Activated naive CD8-positive, alpha-beta T cell treated with anti-CD3 and anti-CD28 coated beads, Interleukin-2, amount 50 U/mL, for 24 hours (primary cell): ENCODE measurements at regions not wholly inside any gene's neighbourhood (a gene's known extent, or its start where the extent isn't known, plus 50 kb on each side); places are given as distances from the start of the nearest gene placed in this dataset.

Source experiments
- ATAC-seq: fragments of 150-1000 bp; cut with Tn5 transposase; one replicate; pipeline ENCODE4 v1.10.0; 2021
- DNase-seq: peaks from one replicate; pipeline ENCODE4 v3.0.0; 2021
- H3K27ac Mint-ChIP-seq: one replicate; pipeline ENCODE4 v1.8.0; 2021; ENCODE audit warnings: mild to moderate bottlenecking, mixed read lengths
- H3K27me3 Mint-ChIP-seq: one replicate; pipeline ENCODE4 v1.8.0; 2021; ENCODE audit warnings: mixed read lengths
- H3K36me3 Mint-ChIP-seq: one replicate; pipeline ENCODE4 v1.8.0; 2021; ENCODE audit warnings: low read depth, mixed read lengths
- H3K4me1 Mint-ChIP-seq: one replicate; pipeline ENCODE4 v1.8.0; 2021; ENCODE audit warnings: mixed read lengths
- H3K4me3 Mint-ChIP-seq: one replicate; pipeline ENCODE4 v1.8.0; 2021; ENCODE audit warnings: mild to moderate bottlenecking, moderate library complexity, mixed read lengths
- H3K9me3 Mint-ChIP-seq: one replicate; pipeline ENCODE4 v1.8.0; 2021; ENCODE audit warnings: mixed read lengths

GRCh38 chr15:66844041-66844746 is 142.2 kb downstream of the SMAD6 start:
- ATAC-seq: no peak
- no peaks in the 10 kb centered on the region for H3K36me3 Mint-ChIP-seq
- H3K27me3 Mint-ChIP-seq: peaks cover 42% of the 10 kb centered on the region
- H3K27ac Mint-ChIP-seq: no peak overlapping the region
- H3K9me3 Mint-ChIP-seq: no peaks in the 10 kb centered on the region
- peaks cover 5% of the 10 kb centered on the region for H3K4me1 Mint-ChIP-seq
- no peak overlapping the region for H3K4me3 Mint-ChIP-seq
- DNase-seq: no peak

GRCh38 chr15:66844747-66845145 is 142.7 kb downstream of the SMAD6 start:
- no peak for DNase-seq
- ATAC-seq: no peak
- Mint-ChIP-seq H3K4me3 (no peak overlapping the region), H3K4me1 (peaks cover 5% of the 10 kb centered on the region), H3K27ac (no peak overlapping the region), H3K36me3 (no peaks in the 10 kb centered on the region), H3K9me3 (no peaks in the 10 kb centered on the region), H3K27me3 (peaks cover 42% of the 10 kb centered on the region)

GRCh38 chr15:66845266-66845785 is 143.3 kb downstream of the SMAD6 start:
- H3K9me3 Mint-ChIP-seq: no peaks in the 10 kb centered on the region
- no peaks in the 10 kb centered on the region for H3K36me3 Mint-ChIP-seq
- H3K4me1 Mint-ChIP-seq: peaks cover 5% of the 10 kb centered on the region
- no peak overlapping the region for H3K27ac Mint-ChIP-seq
- ATAC-seq: no peak
- H3K27me3 Mint-ChIP-seq: peaks cover 42% of the 10 kb centered on the region
- DNase-seq: no peak
- no peak overlapping the region for H3K4me3 Mint-ChIP-seq

GRCh38 chr15:66846031-66846430 is 144.0 kb downstream of the SMAD6 start:
- peaks cover 6% of the 10 kb centered on the region for H3K4me1 Mint-ChIP-seq
- H3K27me3 Mint-ChIP-seq: peaks cover 38% of the 10 kb centered on the region
- no peak for ATAC-seq
- H3K9me3 Mint-ChIP-seq: no peaks in the 10 kb centered on the region
- H3K36me3 Mint-ChIP-seq: no peaks in the 10 kb centered on the region
- H3K4me3 Mint-ChIP-seq: no peak overlapping the region
- H3K27ac Mint-ChIP-seq: no peak overlapping the region
- DNase-seq: no peak

GRCh38 chr15:66846811-66847210 is 144.8 kb downstream of the SMAD6 start:
- H3K27me3 Mint-ChIP-seq: peaks cover 30% of the 10 kb centered on the region
- peaks cover 7% of the 10 kb centered on the region for H3K4me1 Mint-ChIP-seq
- H3K36me3 Mint-ChIP-seq: no peaks in the 10 kb centered on the region
- no peak overlapping the region for H3K27ac Mint-ChIP-seq
- no peak overlapping the region for H3K4me3 Mint-ChIP-seq
- DNase-seq (no peak), ATAC-seq (no peak)
- H3K9me3 Mint-ChIP-seq: no peaks in the 10 kb centered on the region

GRCh38 chr15:66847565-66847991 is 145.5 kb downstream of the SMAD6 start:
- no peak overlapping the region for H3K4me3 Mint-ChIP-seq
- H3K36me3 Mint-ChIP-seq: no peaks in the 10 kb centered on the region
- no peak overlapping the region for H3K27ac Mint-ChIP-seq
- ATAC-seq (no peak), DNase-seq (no peak)
- peaks cover 5% of the 10 kb centered on the region for H3K4me1 Mint-ChIP-seq
- no peaks in the 10 kb centered on the region for H3K9me3 Mint-ChIP-seq
- H3K27me3 Mint-ChIP-seq: peaks cover 27% of the 10 kb centered on the region

- no peak for ATAC-seq
- Mint-ChIP-seq H3K9me3 (no peaks in the 10 kb centered on the region), H3K27me3 (peaks cover 25% of the 10 kb centered on the region), H3K36me3 (no peaks in the 10 kb centered on the region), H3K4me3 (no peak overlapping the region), H3K27ac (no peak overlapping the region), H3K4me1 (peaks cover 4% of the 10 kb centered on the region)
- DNase-seq: no peak
These were observed 146.1 kb downstream of the SMAD6 start for GRCh38 chr15:66848116-66848515.

- no peak overlapping the region for H3K27ac Mint-ChIP-seq
- H3K27me3 Mint-ChIP-seq: peaks cover 22% of the 10 kb centered on the region
- H3K4me1 Mint-ChIP-seq: peaks cover 4% of the 10 kb centered on the region
- no peak for DNase-seq
- no peak overlapping the region for H3K4me3 Mint-ChIP-seq
- H3K36me3 Mint-ChIP-seq: no peaks in the 10 kb centered on the region
- ATAC-seq: no peak
- no peaks in the 10 kb centered on the region for H3K9me3 Mint-ChIP-seq
These were observed 146.8 kb downstream of the SMAD6 start for GRCh38 chr15:66848686-66849392.

- H3K9me3 Mint-ChIP-seq: no peaks in the 10 kb centered on the region
- no peak overlapping the region for H3K4me3 Mint-ChIP-seq
- peaks cover 4% of the 10 kb centered on the region for H3K4me1 Mint-ChIP-seq
- DNase-seq (no peak), ATAC-seq (no peak)
- peaks cover 20% of the 10 kb centered on the region for H3K27me3 Mint-ChIP-seq
- no peak overlapping the region for H3K27ac Mint-ChIP-seq
- H3K36me3 Mint-ChIP-seq: no peaks in the 10 kb centered on the region
These were observed 147.3 kb downstream of the SMAD6 start for GRCh38 chr15:66849393-66849745.

- Mint-ChIP-seq H3K27me3 (peaks cover 16% of the 10 kb centered on the region), H3K4me3 (no peak overlapping the region), H3K4me1 (peaks cover 4% of the 10 kb centered on the region), H3K36me3 (no peaks in the 10 kb centered on the region), H3K9me3 (no peaks in the 10 kb centered on the region), H3K27ac (no peak overlapping the region)
- DNase-seq (no peak), ATAC-seq (no peak)
These were observed 147.7 kb downstream of the SMAD6 start for GRCh38 chr15:66849746-66850077.

GRCh38 chr15:66850078-66850991 is 148.3 kb downstream of the SMAD6 start:
- peaks cover 22% of the 10 kb centered on the region for H3K27me3 Mint-ChIP-seq

GRCh38 chr15:66850996-66851310 is 148.9 kb downstream of the SMAD6 start:
- Mint-ChIP-seq H3K4me1 (peaks cover 4% of the 10 kb centered on the region), H3K36me3 (no peaks in the 10 kb centered on the region), H3K9me3 (no peaks in the 10 kb centered on the region), H3K27me3 (peaks cover 21% of the 10 kb centered on the region), H3K4me3 (no peak overlapping the region), H3K27ac (no peak overlapping the region)
- DNase-seq: no peak
- no peak for ATAC-seq

More at GRCh38 chr15:66850078-66850991, 148.3 kb downstream of the SMAD6 start:
- ATAC-seq (no peak), DNase-seq (no peak)
- Mint-ChIP-seq H3K36me3 (no peaks in the 10 kb centered on the region), H3K4me3 (no peak overlapping the region), H3K4me1 (peaks cover 4% of the 10 kb centered on the region), H3K9me3 (no peaks in the 10 kb centered on the region), H3K27ac (no peak overlapping the region)

- H3K4me1 Mint-ChIP-seq: peaks cover 4% of the 10 kb centered on the region
- ATAC-seq (peak; percentile 93), DNase-seq (peak; percentile 83)
- peaks cover 20% of the 10 kb centered on the region for H3K27me3 Mint-ChIP-seq
- H3K27ac Mint-ChIP-seq: no peak overlapping the region
- no peaks in the 10 kb centered on the region for H3K9me3 Mint-ChIP-seq
- H3K4me3 Mint-ChIP-seq: no peak overlapping the region
- no peaks in the 10 kb centered on the region for H3K36me3 Mint-ChIP-seq
These were observed 149.5 kb downstream of the SMAD6 start for GRCh38 chr15:66851311-66852063.
